PC-3 (cell line): ENCODE measurements at regions not wholly inside any gene's neighbourhood (a gene's known extent, or its start where the extent isn't known, plus 50 kb on each side); places are given as distances from the start of the nearest gene placed in this dataset.
A peak's percentile ranks its signal among the peaks of the same experiment; 100 is the strongest.

Experiments used
- ATAC-seq: fragments of 200-7000 bp; cut with Tn5 transposase; 2 replicates; pipeline ENCODE4 v1.9.1; 2020; ENCODE audit warnings: mild to moderate bottlenecking, moderate library complexity
- BruUV-seq: library from RNA; stranded (reverse); fragments of 400-500 nt; replicated peaks from 2 replicates; lab custom pipeline; 2021; lab: Mats Ljungman, UMichigan
- CTCF ChIA-PET: fragments of 300-600 bp; sonication (Branson Sonifier 250); formaldehyde crosslinking; loops from one replicate; lab custom pipeline; 2022; ENCODE audit warnings: antibody characterized with exemption; lab: Charles Lee
- POLR2A ChIA-PET: fragments of 300-600 bp; sonication (Branson Sonifier 250); formaldehyde crosslinking; loops from one replicate; lab custom pipeline; 2022; ENCODE audit warnings: antibody characterized with exemption; ENCODE audit not compliant: unreplicated experiment; lab: Charles Lee
- DNase-seq: peaks from one replicate; pipeline ENCODE4 v3.0.0-alpha.2; 2015
- H2AFZ ChIP-seq: fragments of 300-600 bp; sonication (generic); 2 replicates; pipeline ENCODE4 v1.6.0; 2016; ENCODE audit warnings: antibody characterized with exemption, low read length
- H3F3A ChIP-seq: fragments of 300-600 bp; sonication (generic); one replicate; pipeline ENCODE4 v1.6.0; 2017; ENCODE audit warnings: antibody characterized with exemption, low read length, control low read depth, mild to moderate bottlenecking; ENCODE audit not compliant: unreplicated experiment
- H3K27ac ChIP-seq: fragments of 300-600 bp; sonication (generic); 2 replicates; pipeline ENCODE4 v1.5.1; 2016; ENCODE audit warnings: mild to moderate bottlenecking, low read length
- H3K27me3 ChIP-seq: fragments of 300-600 bp; sonication (generic); 2 replicates; pipeline ENCODE4 v1.6.1; 2016; ENCODE audit warnings: low read length, mixed read lengths
- H3K36me3 ChIP-seq: fragments of 300-600 bp; sonication (generic); 2 replicates; pipeline ENCODE4 v1.6.1; 2016; ENCODE audit warnings: low read depth, mixed run types, low read length, mixed read lengths
- H3K4me1 ChIP-seq: fragments of 300-600 bp; sonication (generic); 2 replicates; pipeline ENCODE4 v1.5.1; 2016; ENCODE audit warnings: low read length; ENCODE audit not compliant: insufficient read depth
- H3K4me2 ChIP-seq: fragments of 300-600 bp; sonication (generic); 2 replicates; pipeline ENCODE4 v1.6.0; 2016; ENCODE audit warnings: low read length
- H3K4me3 ChIP-seq: fragments of 300-600 bp; sonication (generic); 2 replicates; pipeline ENCODE4 v1.5.1; 2016; ENCODE audit warnings: mild to moderate bottlenecking, low read length, mixed read lengths
- H3K79me2 ChIP-seq: fragments of 300-600 bp; sonication (generic); 2 replicates; pipeline ENCODE4 v1.6.1; 2017; ENCODE audit warnings: low read length, mixed read lengths
- H3K9ac ChIP-seq: fragments of 300-600 bp; sonication (generic); 2 replicates; pipeline ENCODE4 v1.6.0; 2016; ENCODE audit warnings: mild to moderate bottlenecking, low read length
- H3K9me2 ChIP-seq: fragments of 300-600 bp; sonication (generic); replicated peaks from 2 replicates; pipeline ENCODE4 v1.6.1; 2016; ENCODE audit warnings: mixed run types, low read length, mixed read lengths
- H3K9me3 ChIP-seq: fragments of 300-600 bp; sonication (generic); 2 replicates; pipeline ENCODE4 v1.6.1; 2016; ENCODE audit warnings: low read length, mixed read lengths
- H4K20me1 ChIP-seq: fragments of 300-600 bp; sonication (generic); 2 replicates; pipeline ENCODE4 v1.6.1; 2016; ENCODE audit warnings: low read length, mixed read lengths
- CTCF ChIP-seq: fragments of 300-600 bp; sonication (generic); conservative IDR thresholded peaks from 2 replicates; pipeline ENCODE4 v1.5.1; 2017; ENCODE audit warnings: antibody characterized with exemption, low read depth, mild to moderate bottlenecking, low read length
- EZH2 ChIP-seq: fragments of 300-600 bp; sonication (generic); IDR thresholded peaks from one replicate; pipeline ENCODE4 v1.6.1; 2017; ENCODE audit warnings: antibody characterized with exemption, mild to moderate bottlenecking, low read length; ENCODE audit not compliant: unreplicated experiment
- EZH2phosphoT487 ChIP-seq: fragments of 300-600 bp; sonication (generic); IDR thresholded peaks from 2 replicates; pipeline ENCODE4 v1.6.1; 2018; ENCODE audit warnings: mild to moderate bottlenecking, antibody characterized with exemption, low read length, borderline replicate concordance
- intact Hi-C: fragments of 100-400 bp; cut with micrococcal nuclease; formaldehyde crosslinking; loops from 2 replicates; pipeline ENCODE4 v1.9.0; 2023

- intact Hi-C loops: loop anchor here (2.0 to 5.0 kb wide), 3 partner anchors 138 to 413 kb away; partner anchors contain the start of gene REEP5
- DNase-seq (no peak), ATAC-seq (no peak)
- TF ChIP-seq EZH2: no peak
- TF ChIP-seq EZH2phosphoT487: no peak
- no peak for TF ChIP-seq CTCF
- no peak overlapping the region for H2AFZ ChIP-seq
- POLR2A ChIA-PET: no interaction called here
- H3K27ac ChIP-seq: no peak overlapping the region
- no peaks in the 10 kb centered on the region for H3F3A ChIP-seq
- H3K79me2 ChIP-seq: no peaks in the 10 kb centered on the region
- H3K4me1 ChIP-seq: peaks cover 24% of the 10 kb centered on the region
- no peaks in the 10 kb centered on the region for H4K20me1 ChIP-seq
- no peak overlapping the region for H3K4me3 ChIP-seq
- H3K36me3 ChIP-seq: no peaks in the 10 kb centered on the region
- no TSS peak for BruUV-seq
- no peaks in the 10 kb centered on the region for H3K9me3 ChIP-seq
- no peaks in the 10 kb centered on the region for H3K9me2 ChIP-seq
- CTCF ChIA-PET: no interaction called here
- H3K4me2 ChIP-seq: no peak overlapping the region
- no peak overlapping the region for H3K9ac ChIP-seq
- H3K27me3 ChIP-seq: no peaks in the 10 kb centered on the region
These were observed 130.6 kb upstream of the EPB41L4A start for GRCh38 chr5:112549605-112550166.

GRCh38 chr5:112551419-112552032 is 132.4 kb upstream of the EPB41L4A start:
- H3F3A ChIP-seq: no peaks in the 10 kb centered on the region
- BruUV-seq: no TSS peak
- ATAC-seq (peak; percentile 55; the same call in 1 of the 2 replicates), DNase-seq (peak; percentile 65)
- TF ChIP-seq CTCF (peak; percentile 78), EZH2phosphoT487 (no peak)
- intact Hi-C loops: loop anchor here (1.0 to 5.0 kb wide), 5 partner anchors 136 to 411 kb away; partner anchors contain the start of gene REEP5
- no peak overlapping the region for H2AFZ ChIP-seq
- no peaks in the 10 kb centered on the region for H3K9me3 ChIP-seq
- H3K4me2 ChIP-seq: no peak overlapping the region
- H3K4me3 ChIP-seq: no peak overlapping the region
- H3K9ac ChIP-seq: no peak overlapping the region
- no peaks in the 10 kb centered on the region for H3K9me2 ChIP-seq
- no peak overlapping the region for H3K27ac ChIP-seq
- no peaks in the 10 kb centered on the region for H3K27me3 ChIP-seq
- peaks cover 24% of the 10 kb centered on the region for H3K4me1 ChIP-seq
- POLR2A ChIA-PET: no interaction called here
- CTCF ChIA-PET: interaction anchor here (0.7 to 1.2 kb wide), 3 partner anchors 77 to 297 kb away, joined by 4 to 9 read pairs (median 7); no protein-coding TSS in a partner anchor
- H4K20me1 ChIP-seq: no peaks in the 10 kb centered on the region
- H3K79me2 ChIP-seq: no peaks in the 10 kb centered on the region
- no peaks in the 10 kb centered on the region for H3K36me3 ChIP-seq

GRCh38 chr5:112552216-112552615 is 133.1 kb upstream of the EPB41L4A start:
- Histone ChIP-seq H3K27ac (peak overlapping the region; percentile 41), H3K9ac (no peak overlapping the region; the same call in 1 of the 2 replicates), H4K20me1 (no peaks in the 10 kb centered on the region), H2AFZ (no peak overlapping the region), H3K4me1 (peaks cover 24% of the 10 kb centered on the region), H3F3A (no peaks in the 10 kb centered on the region), H3K79me2 (no peaks in the 10 kb centered on the region), H3K27me3 (no peaks in the 10 kb centered on the region), H3K9me3 (no peaks in the 10 kb centered on the region), H3K4me2 (no peak overlapping the region), H3K36me3 (no peaks in the 10 kb centered on the region), H3K9me2 (no peaks in the 10 kb centered on the region), H3K4me3 (no peak overlapping the region)
- ChIA-PET CTCF (no interaction called here), POLR2A (no interaction called here)
- TF ChIP-seq EZH2 (no peak), CTCF (no peak), EZH2phosphoT487 (no peak)
- no peak for ATAC-seq
- no TSS peak for BruUV-seq
- DNase-seq: no peak
- intact Hi-C loops: loop anchor here (5.0 kb wide), 2 partner anchors 135 to 410 kb away; no protein-coding TSS in a partner anchor
